ENCODE measurements at regions not wholly inside any gene's neighbourhood (a gene's known extent, or its start where the extent isn't known, plus 50 kb on each side); places are given as distances from the start of the nearest gene placed in this dataset.

DNA sequence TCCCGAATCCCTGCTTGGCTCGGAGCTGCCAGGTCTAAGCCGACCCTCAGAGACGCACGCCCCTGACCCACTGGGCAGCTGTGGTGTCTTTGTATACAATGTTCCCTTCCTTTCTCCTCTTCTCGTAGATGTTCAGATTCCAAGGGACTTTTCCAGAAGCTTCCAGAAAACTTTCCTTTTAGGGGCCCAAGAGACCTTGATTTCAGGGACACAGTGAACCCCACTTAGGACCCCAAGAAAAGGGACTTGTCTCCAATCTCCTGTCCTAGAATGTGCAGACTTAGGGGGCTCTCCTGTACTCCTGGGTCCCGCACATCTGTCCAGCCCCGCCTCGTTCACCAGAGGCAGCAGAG lies 103.5 kb downstream of the EDN3 start:
- DNase-seq, result no peak

DNA sequence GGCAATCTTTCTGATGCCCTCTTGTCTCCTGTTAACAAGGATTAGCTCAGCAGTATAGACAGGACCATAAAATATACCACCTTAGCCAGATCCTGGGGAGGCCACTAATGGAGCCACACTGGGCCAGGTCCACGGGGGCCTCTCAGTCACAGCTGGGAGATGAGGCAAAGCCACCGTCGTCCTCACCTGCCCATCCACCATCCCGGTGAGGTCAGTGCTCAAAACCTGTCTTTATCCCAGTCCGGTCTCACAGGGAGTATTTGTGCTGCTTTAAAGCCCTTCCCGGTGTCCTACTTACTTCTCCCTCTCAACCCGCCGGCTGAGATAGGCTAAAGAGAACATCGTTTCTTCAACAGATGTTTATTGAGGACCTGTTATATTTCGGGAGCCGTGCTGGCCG lies 104.3 kb downstream of the EDN3 start:
- DNase-seq, result no peak

DNA sequence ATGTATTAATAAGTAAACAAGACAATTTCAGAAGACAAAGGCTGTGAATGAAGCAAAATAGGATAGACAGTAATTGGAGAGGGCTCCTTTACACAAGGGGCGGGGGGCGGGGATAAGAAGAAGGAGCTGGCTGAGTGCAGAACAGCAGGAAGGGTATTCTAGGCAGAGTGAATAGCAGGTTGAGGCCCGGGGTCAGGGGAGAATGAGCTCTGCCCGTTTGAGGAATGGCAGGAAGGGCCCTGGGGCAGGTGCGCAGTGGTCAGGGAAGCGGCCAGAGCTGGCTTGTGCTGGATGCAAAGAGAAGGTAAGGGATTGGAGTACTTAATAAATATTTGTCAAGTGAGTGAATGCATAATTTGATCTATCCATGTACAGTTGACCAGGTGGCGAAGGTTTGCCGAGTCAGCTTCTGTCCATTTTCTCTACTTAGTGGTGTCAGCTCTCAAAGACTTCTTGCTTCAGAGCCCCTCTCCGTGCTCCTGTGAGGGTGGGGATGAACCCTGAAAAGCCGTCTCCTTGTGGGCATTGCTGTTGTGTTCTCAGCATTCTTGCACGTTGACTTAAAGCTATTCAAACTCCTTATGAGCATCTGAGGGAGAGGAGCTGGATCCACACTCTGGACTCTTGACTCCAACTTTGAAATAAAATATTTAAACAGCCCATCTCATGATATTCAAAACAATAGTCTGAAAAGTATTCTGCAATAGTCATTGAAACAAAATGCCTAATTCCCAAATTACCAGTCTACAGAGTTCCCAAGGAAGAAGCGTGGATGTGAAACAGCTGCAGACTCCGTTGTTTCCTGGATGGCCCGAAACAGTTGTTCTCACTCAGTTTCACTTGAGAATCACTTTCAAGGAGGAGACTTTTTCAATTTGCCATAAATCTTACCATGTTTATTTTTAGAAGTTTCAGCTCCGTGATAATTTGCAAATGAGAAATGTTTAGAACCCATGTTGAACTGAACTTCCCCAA lies 105.1 kb downstream of the EDN3 start:
- DNase-seq, result no peak

DNA sequence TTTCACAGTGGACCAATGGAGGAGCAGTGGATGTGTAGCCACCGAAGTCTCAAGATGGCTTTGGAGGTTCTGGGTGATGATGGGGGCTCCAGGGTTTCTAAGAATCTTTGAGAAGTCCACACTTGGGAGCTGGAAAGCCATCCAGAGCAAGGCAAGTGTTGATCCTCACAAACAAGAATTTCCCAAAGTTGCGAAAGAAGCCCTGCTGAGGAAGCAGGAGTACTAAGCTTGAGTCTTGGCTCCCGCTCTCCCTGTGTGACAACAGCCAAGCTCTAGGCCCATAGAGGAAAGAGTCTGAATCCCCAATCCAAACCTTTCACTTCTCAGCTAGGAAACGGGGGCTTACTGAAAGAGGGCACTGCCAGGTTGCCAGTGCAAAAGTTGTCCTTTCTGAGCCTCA lies 106.0 kb downstream of the EDN3 start:
- DNase-seq, result no peak

DNA sequence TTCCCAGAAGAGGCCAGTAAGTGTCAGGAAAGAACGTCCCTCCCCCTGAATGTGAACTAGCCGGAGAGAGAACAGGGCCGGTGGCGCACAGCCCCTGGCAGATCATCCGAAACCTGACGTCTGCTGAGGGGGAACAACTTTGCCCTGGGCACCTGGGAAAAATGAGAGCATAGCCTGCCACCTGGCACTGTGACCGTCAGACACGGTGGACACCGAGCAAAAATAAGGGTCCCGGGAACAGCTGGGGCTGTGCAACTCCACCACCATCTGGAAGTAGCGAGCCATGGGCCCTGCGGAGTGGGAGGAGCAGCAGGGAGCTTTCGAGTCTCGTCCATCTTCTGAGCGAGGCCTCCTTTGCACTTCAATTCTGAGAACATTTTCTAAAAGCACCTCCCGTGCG lies 110.8 kb downstream of the EDN3 start:
- no peak for DNase-seq

DNA sequence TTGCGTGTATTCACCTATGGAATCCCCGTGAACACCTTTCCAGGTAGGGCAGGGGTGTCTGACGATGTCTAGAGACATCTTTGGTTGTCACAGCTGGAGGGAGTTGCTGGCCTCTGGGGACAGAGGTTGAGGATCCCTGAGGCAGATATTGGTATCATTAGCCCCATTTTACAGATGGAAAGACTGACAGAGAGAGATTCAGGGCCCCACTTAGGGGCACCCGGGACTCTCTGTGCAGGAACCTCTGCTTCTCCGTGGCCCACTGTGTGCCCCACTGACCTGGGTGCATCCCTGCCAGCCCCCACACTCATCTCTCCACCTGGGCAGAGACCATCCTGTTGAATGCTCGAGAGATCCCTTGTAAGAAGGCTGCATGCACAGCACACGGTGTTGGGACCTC lies 111.2 kb downstream of the EDN3 start:
- DNase-seq, result no peak

DNA sequence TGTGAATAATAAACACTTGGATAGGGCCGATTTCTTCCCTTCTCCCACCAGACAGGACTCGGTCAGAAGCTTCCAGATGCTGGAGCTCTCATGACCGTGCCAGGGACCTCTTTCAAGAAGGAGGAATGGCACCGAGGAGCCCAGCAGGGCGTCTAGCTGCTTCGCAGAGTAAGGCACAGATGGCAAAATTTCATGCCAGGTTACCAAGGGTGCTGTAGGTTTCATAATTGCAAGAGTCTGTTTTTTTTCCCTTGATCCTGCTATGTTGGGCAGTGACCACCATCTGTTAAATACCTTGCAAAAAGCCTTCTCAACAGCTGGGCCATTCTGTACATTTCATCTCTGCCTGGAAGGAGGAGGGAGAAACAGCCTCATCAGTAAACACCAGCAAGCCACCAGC lies 111.8 kb downstream of the EDN3 start:
- DNase-seq, result no peak

DNA sequence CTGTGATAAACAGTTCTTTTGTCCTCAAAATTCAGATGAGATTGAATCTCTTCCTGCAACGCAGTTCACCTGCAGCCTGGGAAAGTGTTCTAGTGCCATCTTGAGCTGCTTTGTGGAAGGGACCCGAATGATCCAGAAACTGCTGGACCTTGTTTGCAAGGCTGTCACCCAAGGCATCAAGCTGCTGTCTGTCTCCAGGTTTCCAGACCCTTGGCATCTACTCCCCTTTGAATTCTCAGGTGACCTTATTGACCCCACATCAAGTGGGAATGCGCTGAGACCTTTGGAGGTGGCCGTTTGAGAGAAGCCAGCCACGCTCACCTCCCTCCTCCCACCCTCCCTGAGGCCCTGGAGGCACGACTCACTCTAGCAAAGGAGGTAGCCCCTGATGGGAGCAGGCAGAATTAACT lies 112.5 kb downstream of the EDN3 start:
- DNase-seq, result no peak

DNA sequence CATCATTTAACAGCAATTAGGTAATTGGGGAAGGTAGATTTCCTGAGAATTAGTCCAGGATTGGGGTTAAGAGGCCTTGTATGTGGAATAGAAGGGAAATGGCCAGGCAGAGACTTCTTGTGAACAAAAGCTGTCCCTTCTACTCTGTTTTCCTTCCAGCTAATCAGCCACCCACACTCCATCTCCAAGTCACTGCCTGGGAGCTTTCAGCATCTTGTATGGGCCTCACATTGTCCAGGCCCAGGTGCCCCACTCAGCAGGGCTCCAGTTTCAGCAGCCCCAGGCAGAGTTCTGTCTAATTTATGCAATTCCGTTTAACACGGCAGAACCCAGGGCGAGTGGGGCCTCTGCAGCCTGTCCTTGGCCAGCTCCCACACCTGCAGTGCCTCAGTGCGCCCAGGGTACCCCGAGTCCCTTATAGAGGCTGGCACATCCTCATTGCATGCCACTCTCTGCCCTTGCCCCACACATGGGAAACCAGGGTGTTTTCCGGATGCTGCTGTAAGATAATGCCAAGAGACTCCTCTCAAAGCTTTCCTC lies 113.0 kb downstream of the EDN3 start:
- DNase-seq, result no peak

DNA sequence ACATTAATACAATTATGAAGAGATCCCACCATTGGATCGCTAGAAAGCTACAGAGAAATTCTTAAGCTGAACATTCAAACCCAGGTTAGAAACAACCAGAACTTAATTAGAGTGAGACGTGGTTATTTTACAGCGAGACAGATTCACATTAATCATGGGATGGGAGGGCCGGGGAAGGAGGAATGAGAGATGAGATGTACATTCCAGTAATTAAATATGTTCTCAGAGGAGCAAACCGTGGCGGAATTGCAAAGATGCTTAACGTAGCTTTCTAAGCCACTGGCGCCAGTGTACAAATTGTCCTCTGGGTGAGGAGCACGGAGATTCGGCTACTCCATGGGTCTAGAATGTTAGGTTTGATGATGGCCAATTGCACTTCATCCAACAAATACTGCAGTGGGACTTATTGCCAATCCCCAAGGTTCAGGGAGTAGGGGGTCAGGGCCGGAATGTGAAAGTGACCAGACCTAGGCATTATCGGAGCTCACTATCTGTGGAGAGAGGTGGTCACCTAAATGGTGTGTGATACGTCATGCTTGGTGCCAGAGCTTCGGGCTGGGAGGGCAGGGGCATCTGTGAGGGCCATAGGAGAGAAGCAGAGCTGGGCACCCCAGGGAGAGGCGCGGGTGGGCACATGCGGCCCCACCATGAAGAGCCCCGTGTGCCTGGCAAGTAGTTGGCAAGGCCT lies 114.7 kb downstream of the EDN3 start:
- DNase-seq, result no peak

DNA sequence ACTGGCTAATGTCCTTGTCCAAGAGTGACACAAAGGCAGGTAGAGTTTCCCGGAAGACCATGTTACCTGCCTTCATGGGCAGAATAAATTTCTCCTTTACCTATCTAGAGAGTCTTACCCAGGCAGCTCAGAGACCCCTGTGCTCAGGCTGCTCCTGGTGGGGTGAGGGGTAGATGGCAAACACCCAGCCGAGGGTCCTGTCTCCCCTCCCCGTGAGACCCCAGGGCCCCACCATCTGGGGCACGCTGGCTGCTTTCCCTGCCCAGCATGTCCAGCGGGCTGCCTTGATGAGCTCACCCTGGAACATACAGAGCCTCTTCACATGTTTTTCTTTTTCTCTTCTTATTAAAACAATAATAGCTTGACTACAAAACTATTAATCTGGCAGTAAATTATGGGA lies 116.5 kb downstream of the EDN3 start:
- DNase-seq, result no peak

DNA sequence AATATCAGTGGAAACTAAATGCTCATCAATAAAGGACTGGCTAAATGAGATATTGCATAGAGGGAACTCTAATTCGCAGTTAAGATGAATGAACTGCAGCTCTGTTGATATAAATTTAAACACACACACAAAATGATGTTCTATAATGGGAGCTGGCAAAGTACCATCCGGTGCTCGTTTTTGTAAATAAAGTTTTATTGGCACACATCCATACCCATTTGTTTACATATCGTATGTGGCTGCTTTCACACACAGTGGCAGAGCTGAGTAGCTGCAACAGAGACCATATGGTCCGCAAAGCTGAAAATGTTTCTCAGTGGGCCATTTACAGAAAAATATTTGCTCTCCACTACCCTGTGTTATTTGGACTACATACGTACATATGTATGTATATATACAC lies 120.7 kb downstream of the EDN3 start:
- DNase-seq, result no peak

DNA sequence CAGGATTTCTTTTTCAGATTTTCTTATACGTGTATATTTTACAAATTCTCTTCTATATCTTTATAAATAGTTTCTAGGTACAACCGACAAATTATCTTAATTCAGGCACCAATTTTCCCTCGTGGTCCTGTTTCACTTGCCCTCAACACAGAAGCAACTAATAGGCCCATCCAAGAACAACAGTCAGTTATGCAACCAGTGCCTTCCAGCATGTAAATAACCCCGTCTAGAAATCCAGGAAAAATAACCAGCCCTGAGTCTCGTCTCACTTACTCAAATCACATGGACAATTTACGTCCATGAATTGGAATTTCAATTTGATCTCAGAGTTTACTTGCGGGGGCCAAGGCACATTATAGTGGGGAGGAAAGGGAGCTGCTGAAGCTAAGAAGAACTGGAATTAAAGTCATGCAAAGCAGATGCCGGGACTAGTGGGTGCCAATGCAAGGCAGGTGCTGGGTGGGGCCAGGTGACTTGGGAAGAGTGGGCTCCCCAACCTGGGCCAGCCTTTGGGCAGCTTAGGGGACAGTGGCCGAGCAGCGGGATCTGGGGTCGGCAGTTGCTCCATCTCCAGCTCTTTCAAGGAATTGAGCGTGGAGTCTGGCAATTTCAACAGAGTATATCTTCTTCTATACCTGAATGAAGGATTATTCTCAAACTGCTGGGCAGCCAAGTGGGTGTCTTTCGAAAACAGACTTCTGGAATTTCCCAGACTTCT lies 121.7 kb downstream of the EDN3 start:
- DNase-seq, result no peak

DNA sequence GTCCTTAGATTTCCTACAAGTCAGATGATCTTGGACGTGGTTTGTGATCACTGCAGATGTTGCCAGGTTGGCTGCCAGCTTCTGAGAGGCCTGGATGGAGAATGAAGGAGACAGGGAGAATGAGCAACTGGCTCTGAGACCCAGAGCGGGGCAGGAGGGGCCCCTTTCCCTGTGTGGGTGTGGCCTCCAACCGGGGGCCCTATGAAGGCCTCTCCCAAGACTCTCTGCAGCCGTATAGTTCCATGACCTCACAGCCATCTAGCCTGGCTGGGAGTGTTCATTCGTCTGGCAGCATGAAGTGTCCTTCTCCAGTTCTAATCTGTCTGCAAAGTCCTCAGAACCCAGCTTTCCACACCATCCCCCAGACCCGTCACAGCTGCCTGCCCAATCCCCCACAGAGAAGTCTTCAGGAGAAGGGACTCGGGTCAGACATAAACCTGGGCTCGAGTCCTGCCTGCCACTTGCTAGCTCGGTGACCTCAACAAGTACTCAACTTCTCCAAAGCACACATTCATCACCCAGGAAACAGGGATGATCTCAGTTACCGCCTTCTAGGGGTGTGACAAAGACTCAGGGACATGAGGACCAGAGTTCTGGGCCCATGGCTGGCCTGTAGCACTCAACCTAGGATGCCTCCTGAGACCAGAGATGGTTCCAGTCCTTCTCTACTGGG lies 122.6 kb downstream of the EDN3 start:
- no peak for DNase-seq

DNA sequence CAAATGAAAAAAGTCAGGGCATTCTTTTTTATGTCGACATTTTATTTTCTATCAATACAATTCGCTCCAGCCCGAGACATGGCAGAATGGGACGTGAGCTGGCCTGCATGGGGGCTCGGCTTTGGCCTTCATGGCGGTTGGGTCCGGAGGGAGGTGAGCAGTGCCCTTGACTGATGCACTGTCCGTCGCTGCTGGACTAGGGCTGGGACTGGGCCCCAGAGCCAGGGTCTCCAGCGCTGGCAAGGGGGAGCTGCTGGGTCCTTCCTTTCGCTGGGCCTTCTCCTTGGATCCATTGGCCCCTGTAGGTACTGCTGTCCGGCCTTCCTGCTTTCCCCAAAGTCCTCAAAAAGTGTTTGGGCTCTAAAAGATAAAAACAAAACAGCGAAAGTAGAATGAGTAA lies 124.6 kb downstream of the EDN3 start:
- DNase-seq, result no peak

DNA sequence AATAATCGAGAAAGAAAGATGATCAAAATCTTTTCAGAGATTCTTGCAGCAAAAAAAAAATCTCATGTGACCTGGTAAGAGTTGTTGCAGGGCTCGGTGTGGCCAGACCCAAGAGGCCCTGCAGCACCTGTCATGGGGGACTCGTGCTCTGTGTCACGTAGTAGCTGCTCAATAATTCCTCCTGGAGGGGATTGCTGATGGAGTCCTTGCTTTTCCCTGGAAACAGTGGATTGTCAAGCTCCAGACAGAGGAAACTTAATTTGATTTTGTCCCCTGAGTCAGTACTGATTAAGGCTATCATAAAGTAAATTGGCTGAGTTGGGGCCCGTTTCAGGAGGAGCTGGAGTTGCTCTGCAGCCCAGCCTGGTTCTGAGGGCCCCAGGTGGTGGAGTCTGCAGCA lies 125.2 kb downstream of the EDN3 start:
- no peak for DNase-seq

DNA sequence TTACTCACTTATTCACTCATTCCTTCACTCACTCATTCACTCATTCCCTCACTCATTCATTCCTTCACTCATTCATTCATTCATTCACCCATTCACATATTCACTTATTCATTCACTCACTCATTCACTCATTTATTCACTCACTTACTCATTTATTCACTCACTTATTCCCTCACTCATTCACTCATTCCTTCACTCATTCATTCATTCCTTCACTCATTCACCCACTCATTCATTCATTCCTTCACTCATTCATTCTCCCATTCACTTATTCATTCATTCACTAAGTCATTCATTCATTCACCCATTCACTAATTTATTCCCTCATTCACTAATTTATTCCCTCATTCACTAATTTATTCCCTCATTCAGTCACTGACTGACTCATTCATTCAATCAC lies 127.6 kb downstream of the EDN3 start:
- no peak for DNase-seq

DNA sequence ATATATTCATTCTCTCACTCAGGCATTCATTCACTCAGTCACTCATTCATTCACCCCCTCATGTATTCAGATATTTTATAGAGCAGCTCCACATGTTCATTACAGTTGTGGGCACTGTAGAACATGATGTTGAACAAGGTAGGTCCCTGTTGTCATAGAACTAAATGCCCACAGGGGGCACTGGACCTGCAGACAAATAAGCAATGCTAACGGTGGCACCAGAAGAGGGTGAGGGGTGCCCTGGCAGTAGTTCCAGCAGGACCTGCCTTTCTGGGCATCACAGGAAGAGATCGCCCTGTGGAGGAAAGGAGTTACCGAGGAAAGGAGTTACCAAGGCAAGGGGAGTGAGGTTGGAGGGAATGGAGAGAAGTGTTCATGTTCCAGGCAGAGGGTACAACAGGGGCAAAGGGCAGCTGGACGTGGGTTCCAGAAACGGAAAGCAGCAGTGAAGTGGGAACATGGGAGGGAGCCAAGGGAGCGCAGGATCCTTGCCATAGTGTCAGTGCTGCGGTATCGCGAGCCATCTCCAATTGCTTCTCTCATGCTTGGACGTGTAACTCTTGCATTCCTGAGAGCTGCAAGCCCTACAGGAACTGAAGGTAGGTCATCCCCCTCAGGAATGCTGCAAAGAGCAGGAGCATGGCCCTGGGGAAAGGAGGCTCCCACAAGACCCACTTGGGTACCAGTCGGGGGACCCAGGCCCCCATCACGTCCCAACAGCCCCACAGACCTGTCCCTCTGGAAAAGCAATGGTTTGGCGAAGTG lies 128.2 kb downstream of the EDN3 start:
- no peak for DNase-seq

DNA sequence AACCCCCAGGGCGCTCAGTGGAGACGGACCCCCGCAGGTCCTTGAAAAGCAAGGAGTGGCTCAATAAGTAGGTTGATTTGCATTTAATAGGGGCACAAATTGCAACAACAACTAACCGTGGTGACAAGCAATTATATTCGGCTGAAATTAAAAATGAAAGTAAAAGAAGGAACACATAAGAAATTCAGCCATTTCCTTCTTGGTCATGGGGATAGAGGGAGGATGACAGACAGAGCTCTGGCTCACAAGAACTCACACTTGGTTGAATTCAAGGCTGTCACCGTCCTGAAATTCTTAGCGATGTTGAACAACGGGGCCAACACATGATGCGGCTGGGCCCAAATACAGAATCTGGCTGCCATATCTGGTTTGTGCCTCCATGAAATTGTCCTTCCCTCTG lies 129.0 kb downstream of the EDN3 start:
- no peak for DNase-seq

DNA sequence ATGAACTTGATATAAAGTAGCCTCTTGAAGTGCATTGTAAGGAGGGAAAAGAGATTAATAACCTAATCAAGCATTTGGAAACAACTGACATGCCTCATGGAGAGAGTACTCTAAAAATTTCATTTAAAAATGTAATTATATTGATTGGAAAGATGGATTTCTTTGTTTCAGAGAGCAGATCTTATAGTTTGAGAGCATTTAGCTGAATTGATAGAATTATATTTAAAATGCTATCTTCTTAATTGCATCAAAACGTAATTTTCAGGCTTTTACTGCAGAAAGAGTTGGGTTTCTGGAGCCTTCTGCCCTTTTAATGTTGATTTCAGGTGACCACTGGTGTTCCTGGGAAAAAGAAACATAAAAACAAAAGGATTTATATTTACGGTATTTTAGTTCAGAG lies 130.6 kb downstream of the EDN3 start:
- DNase-seq, result no peak

DNA sequence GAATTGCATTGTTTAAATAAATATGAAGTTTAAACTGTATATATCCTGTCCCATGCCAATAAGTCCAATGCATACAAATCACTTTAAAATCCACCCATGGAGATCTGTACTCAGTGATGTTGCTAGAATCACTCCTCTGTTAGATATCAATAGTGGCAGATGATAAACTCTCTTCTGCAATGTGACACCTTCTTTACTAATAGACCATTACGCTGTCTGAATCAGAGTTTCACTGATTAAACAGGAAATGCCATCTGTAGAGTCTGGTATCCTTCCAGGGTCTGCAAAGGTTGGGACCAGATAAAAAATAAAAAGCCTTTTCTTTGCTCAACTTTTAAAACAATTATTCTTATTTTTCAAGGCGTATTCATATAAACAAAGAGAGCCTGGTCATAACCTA lies 134.5 kb downstream of the EDN3 start:
- no peak for DNase-seq

DNA sequence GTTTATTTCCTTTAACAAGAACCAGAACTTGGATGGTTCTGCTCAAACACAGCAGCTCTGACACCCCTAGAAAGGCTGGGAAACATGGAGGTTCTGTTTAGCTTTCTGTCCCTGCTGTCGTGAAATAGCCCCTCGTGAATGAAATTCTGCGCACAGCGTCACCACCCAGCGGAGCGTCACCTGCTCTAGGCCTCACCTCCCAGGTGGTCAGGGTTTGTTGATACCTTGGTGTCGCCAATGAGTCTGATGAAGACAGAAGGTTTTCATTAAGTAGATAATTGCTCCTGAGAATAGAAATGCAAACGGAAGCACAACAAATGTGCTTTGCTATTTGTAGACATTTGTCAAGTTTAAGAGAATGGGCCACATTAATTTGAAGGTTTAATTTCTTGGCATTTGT lies 135.1 kb downstream of the EDN3 start:
- no peak for DNase-seq

Data from NCI-H1092 (cell line).